IMR-90 (cell line): ENCODE measurements at regions not wholly inside any gene's neighbourhood (a gene's known extent, or its start where the extent isn't known, plus 50 kb on each side); places are given as distances from the start of the nearest gene placed in this dataset.

Experiments used
- POLR2A ChIP-seq: IDR thresholded peaks from 2 replicates; pipeline ENCODE4 v1.6.1; 2012; ENCODE audit warnings: mild to moderate bottlenecking, low read depth, low read length
- RFX5 ChIP-seq: IDR thresholded peaks from 2 replicates; pipeline ENCODE4 v1.8.0; 2012; ENCODE audit warnings: low read depth, mild to moderate bottlenecking, low read length, moderate library complexity
- TF ChIP-seq, protein P1 (sequence below): conservative IDR thresholded peaks from 2 replicates; pipeline ENCODE4 v1.5.1; 2012; ENCODE audit warnings: mild to moderate bottlenecking, low read depth, low read length, improper control_type of control experiment

DNA sequence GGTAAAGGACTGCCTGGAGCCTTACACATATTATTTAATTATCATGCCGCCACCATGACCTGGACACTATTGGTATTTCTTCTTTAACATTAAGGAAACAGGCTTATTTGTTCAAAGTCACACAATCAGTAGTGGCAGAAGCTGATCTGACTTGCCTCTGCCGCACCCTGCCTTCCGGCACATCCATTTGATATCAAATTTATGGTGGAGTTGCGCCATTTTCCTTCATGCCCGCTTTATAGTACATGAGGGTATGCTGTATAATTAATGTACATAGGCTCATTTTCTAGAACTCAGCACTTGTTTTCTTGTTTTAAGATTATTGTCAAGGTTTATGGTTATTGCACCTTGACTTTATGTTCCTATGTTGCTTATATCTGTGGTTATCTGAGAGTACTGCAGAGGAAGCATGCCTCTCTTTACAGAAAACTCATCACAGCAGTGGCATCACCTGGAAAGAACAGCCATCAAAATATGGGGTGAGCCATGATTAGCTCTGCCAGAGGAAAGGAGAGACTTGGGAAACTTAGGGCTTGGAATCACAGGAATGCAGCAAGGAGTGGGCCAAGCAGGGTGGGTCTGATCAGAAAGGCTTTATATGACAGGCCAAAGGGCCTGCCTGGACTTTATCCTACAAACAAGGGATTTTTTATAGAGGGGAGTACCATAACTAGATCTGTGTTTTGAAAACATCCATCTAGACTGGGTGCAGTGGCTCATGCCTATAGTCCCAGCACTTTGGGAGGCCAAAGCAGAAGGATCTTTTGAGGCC is 72.2 kb upstream of the GJB5 start:
- TF ChIP-seq RFX5 (no peak), POLR2A (no peak)
- TF ChIP-seq, protein P1, sequence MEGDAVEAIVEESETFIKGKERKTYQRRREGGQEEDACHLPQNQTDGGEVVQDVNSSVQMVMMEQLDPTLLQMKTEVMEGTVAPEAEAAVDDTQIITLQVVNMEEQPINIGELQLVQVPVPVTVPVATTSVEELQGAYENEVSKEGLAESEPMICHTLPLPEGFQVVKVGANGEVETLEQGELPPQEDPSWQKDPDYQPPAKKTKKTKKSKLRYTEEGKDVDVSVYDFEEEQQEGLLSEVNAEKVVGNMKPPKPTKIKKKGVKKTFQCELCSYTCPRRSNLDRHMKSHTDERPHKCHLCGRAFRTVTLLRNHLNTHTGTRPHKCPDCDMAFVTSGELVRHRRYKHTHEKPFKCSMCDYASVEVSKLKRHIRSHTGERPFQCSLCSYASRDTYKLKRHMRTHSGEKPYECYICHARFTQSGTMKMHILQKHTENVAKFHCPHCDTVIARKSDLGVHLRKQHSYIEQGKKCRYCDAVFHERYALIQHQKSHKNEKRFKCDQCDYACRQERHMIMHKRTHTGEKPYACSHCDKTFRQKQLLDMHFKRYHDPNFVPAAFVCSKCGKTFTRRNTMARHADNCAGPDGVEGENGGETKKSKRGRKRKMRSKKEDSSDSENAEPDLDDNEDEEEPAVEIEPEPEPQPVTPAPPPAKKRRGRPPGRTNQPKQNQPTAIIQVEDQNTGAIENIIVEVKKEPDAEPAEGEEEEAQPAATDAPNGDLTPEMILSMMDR = no peak
